OCI-LY7 (cell line): ENCODE measurements at regions not wholly inside any gene's neighbourhood (a gene's known extent, or its start where the extent isn't known, plus 50 kb on each side); places are given as distances from the start of the nearest gene placed in this dataset.

Experiments
- BruUV-seq: library from RNA; stranded (reverse); fragments of 400-500 nt; replicated peaks from 2 replicates; lab custom pipeline; 2021; lab: Mats Ljungman, UMichigan
- CTCF ChIA-PET: fragments of 300-600 bp; sonication (Branson Sonifier 250); formaldehyde crosslinking; loops from one replicate; lab custom pipeline; 2022; ENCODE audit warnings: antibody characterized with exemption; ENCODE audit not compliant: unreplicated experiment; lab: Charles Lee
- POLR2A ChIA-PET: fragments of 300-600 bp; sonication (Branson Sonifier 250); formaldehyde crosslinking; loops from one replicate; lab custom pipeline; 2022; ENCODE audit warnings: antibody characterized with exemption; lab: Charles Lee
- DNase-seq: peaks from one replicate; pipeline ENCODE4 v3.0.0-alpha.2; 2015; ENCODE audit warnings: low spot score
- H2AFZ ChIP-seq: fragments of 200-600 bp; sonication (generic), shearing (Covaris generic); 2 replicates; pipeline ENCODE4 v1.6.1; 2014; ENCODE audit warnings: mild to moderate bottlenecking, antibody characterized with exemption, low read length, moderate library complexity
- H3K27ac ChIP-seq: fragments of 200-600 bp; sonication (generic); 2 replicates; pipeline ENCODE4 v1.5.1; 2014; ENCODE audit warnings: mixed run types, low read depth, mild to moderate bottlenecking, moderate library complexity, low read length, inconsistent platforms; ENCODE audit not compliant: poor library complexity, severe bottlenecking
- H3K36me3 ChIP-seq: fragments of 200-600 bp; sonication (generic); 2 replicates; pipeline ENCODE4 v1.6.1; 2014; ENCODE audit warnings: mild to moderate bottlenecking, antibody characterized with exemption, low read length, moderate library complexity, mixed read lengths; ENCODE audit not compliant: insufficient read depth
- H3K4me1 ChIP-seq: fragments of 200-600 bp; sonication (generic); 2 replicates; pipeline ENCODE4 v1.5.1; 2014; ENCODE audit warnings: mild to moderate bottlenecking, low read length; ENCODE audit not compliant: insufficient read depth, poor library complexity, severe bottlenecking
- H3K4me2 ChIP-seq: fragments of 200-600 bp; sonication (generic); 2 replicates; pipeline ENCODE4 v1.6.1; 2014; ENCODE audit warnings: mild to moderate bottlenecking, low read length
- H3K4me3 ChIP-seq: fragments of 200-600 bp; sonication (generic); 2 replicates; pipeline ENCODE4 v1.5.1; 2014; ENCODE audit warnings: mild to moderate bottlenecking, low read depth, low read length; ENCODE audit not compliant: poor library complexity, severe bottlenecking
- H3K79me2 ChIP-seq: fragments of 200-600 bp; sonication (generic); 2 replicates; pipeline ENCODE4 v1.6.1; 2016; ENCODE audit warnings: low read depth, mild to moderate bottlenecking, low read length, moderate library complexity, mixed read lengths; ENCODE audit not compliant: insufficient read depth
- H3K9me2 ChIP-seq: fragments of 200-600 bp; sonication (generic); 2 replicates; pipeline ENCODE4 v1.6.1; 2016; ENCODE audit warnings: mild to moderate bottlenecking, low read length, mixed read lengths; ENCODE audit not compliant: insufficient read depth
- H3K9me3 ChIP-seq: fragments of 200-600 bp; sonication (generic); 2 replicates; pipeline ENCODE4 v1.6.1; 2014; ENCODE audit warnings: mild to moderate bottlenecking, mixed run types, low read length, mixed read lengths
- H4K20me1 ChIP-seq: fragments of 200-600 bp; sonication (generic); 2 replicates; pipeline ENCODE4 v1.6.1; 2014; ENCODE audit warnings: mild to moderate bottlenecking, antibody characterized with exemption, low read length, moderate library complexity, mixed read lengths; ENCODE audit not compliant: insufficient read depth
- CTCF ChIP-seq: fragments of 200-600 bp; sonication (generic); conservative IDR thresholded peaks from 2 replicates; pipeline ENCODE4 v1.5.1; 2014; ENCODE audit warnings: mild to moderate bottlenecking, antibody characterized with exemption, low read length, moderate library complexity, mixed read lengths
- EZH2phosphoT487 ChIP-seq: fragments of 200-600 bp; sonication (generic); IDR thresholded peaks from 2 replicates; pipeline ENCODE4 v1.6.1; 2018; ENCODE audit warnings: low read depth, borderline replicate concordance, mild to moderate bottlenecking, mixed run types, antibody characterized with exemption, low read length, moderate library complexity, mixed read lengths
- intact Hi-C: fragments of 100-400 bp; cut with micrococcal nuclease; formaldehyde crosslinking; loops from one replicate; pipeline ENCODE4 v1.10.0; 2022; ENCODE audit not compliant: unreplicated experiment

- no peaks in the 10 kb centered on the region for H3K9me2 ChIP-seq
- CTCF ChIA-PET: no interaction called here
- no peaks in the 10 kb centered on the region for H3K79me2 ChIP-seq
- no peak overlapping the region for H3K27ac ChIP-seq
- no peak overlapping the region for H3K4me3 ChIP-seq
- DNase-seq: peak; percentile 4
- no peaks in the 10 kb centered on the region for H3K4me1 ChIP-seq
- H4K20me1 ChIP-seq: no peaks in the 10 kb centered on the region
- no peaks in the 10 kb centered on the region for H3K36me3 ChIP-seq
- no peaks in the 10 kb centered on the region for H3K9me3 ChIP-seq
- BruUV-seq: no TSS peak
- POLR2A ChIA-PET: interaction anchor here (0.7 to 0.8 kb wide), 2 partner anchors 9 to 68 kb away, joined by 3 read pairs; no protein-coding TSS in a partner anchor
- H2AFZ ChIP-seq: no peak overlapping the region
- intact Hi-C loops: no loop called here
- TF ChIP-seq CTCF: no peak
- TF ChIP-seq EZH2phosphoT487: no peak
- no peak overlapping the region for H3K4me2 ChIP-seq
Observed at GRCh38 chr6:27547157-27548075, 74.5 kb upstream of the ZNF184 start.

GRCh38 chr6:27546522-27546921 lies 73.6 kb upstream of the ZNF184 start:
- DNase-seq: no peak
- H3K9me3 ChIP-seq: no peaks in the 10 kb centered on the region
- no TSS peak for BruUV-seq
- ChIA-PET CTCF (no interaction called here), POLR2A (interaction anchor here (0.6 kb wide), 1 partner anchor 542 kb away, joined by 3 read pairs; no protein-coding TSS in a partner anchor)
- H4K20me1 ChIP-seq: no peaks in the 10 kb centered on the region
- no peak for TF ChIP-seq CTCF
- TF ChIP-seq EZH2phosphoT487: no peak
- intact Hi-C loops: no loop called here
- no peaks in the 10 kb centered on the region for H3K4me1 ChIP-seq
- H3K36me3 ChIP-seq: no peaks in the 10 kb centered on the region
- H2AFZ ChIP-seq: no peak overlapping the region
- H3K9me2 ChIP-seq: no peaks in the 10 kb centered on the region
- H3K4me3 ChIP-seq: no peak overlapping the region
- no peak overlapping the region for H3K4me2 ChIP-seq
- H3K27ac ChIP-seq: no peak overlapping the region
- no peaks in the 10 kb centered on the region for H3K79me2 ChIP-seq
